Gastrocnemius medialis (tissue), 4 donors: ENCODE measurements at regions not wholly inside any gene's neighbourhood (a gene's known extent, or its start where the extent isn't known, plus 50 kb on each side); places are given as distances from the start of the nearest gene placed in this dataset.

Experiments
- ATAC-seq, 2 donors: fragments of 150-250 bp; one replicate each; pipeline ENCODE4 v1.9.1; 2016
- DNase-seq, 2 donors: peaks; one replicate each; pipeline ENCODE4 v3.0.0-alpha.2; 2019
- H3K27ac ChIP-seq, 4 donors: fragments of 200-600 bp; sonication (generic); 1 replicate in 1 of 4; 2 replicates in 3 of 4; pipeline ENCODE4 v1.5.1; 2016 to 2018; ENCODE audit warnings: mild to moderate bottlenecking in 2 of 4, moderate library complexity in 1 of 4
- H3K27me3 ChIP-seq, 3 donors: fragments of 200-600 bp; sonication (generic) in 2 of 3; 1 replicate in 1 of 3; 2 replicates in 2 of 3; pipeline versions ENCODE4 v1.5.1 to v1.6.0; 2016 to 2019; ENCODE audit warnings: mild to moderate bottlenecking in 1 of 3, moderate library complexity in 1 of 3
- H3K36me3 ChIP-seq, 2 donors: fragments of 200-600 bp; sonication (generic) in 1 of 2; one replicate each; pipeline ENCODE4 v1.5.1; 2017 to 2018
- H3K4me1 ChIP-seq, 2 donors: fragments of 200-600 bp; sonication (generic) in 1 of 2; one replicate each; pipeline ENCODE4 v1.5.1; 2016 to 2017; ENCODE audit warnings: mild to moderate bottlenecking in 2 of 2
- H3K4me3 ChIP-seq, 4 donors: fragments of 200-600 bp; sonication (generic) in 3 of 4; 1 replicate in 1 of 4; 2 replicates in 3 of 4; pipeline ENCODE4 v1.5.1; 2016 to 2019; ENCODE audit warnings: mild to moderate bottlenecking in 2 of 4
- H3K9me3 ChIP-seq, 3 donors: fragments of 200-600 bp; sonication (generic) in 2 of 3; 1 replicate in 1 of 3; 2 replicates in 2 of 3; pipeline ENCODE4 v1.5.1; 2016 to 2019
- POLR2A ChIP-seq, 2 donors: fragments of 450-650 bp; IDR thresholded peaks; one replicate each; pipeline ENCODE4 v1.6.1; 2017; ENCODE audit warnings: antibody characterized with exemption in 2 of 2, mild to moderate bottlenecking in 2 of 2, moderate library complexity in 2 of 2
- in situ Hi-C, 4 donors: fragments of 200-750 bp; cut with MboI; loops; one replicate each; pipeline versions ENCODE4 v1.15.0 to v1.8.0; 2017; ENCODE audit warnings: low sequenced_read_pairs in 4 of 4
- intact Hi-C: fragments of 100-400 bp; cut with DNase I; formaldehyde crosslinking; loops from one replicate; pipeline ENCODE4 v1.15.1; 2023; ENCODE audit warnings: low total_unique reads
- TF ChIP-seq, protein P1 (sequence below), 5 experiments: fragments of 450-650 bp in 3 of 5; fragments of 200-600 bp in 2 of 5; sonication (generic) in 2 of 5; IDR thresholded peaks in 4 of 5; conservative IDR thresholded peaks in 1 of 5; 1 replicate in 4 of 5; 2 replicates in 1 of 5; pipeline ENCODE4 v1.5.1; 2016 to 2019; ENCODE audit warnings: antibody characterized with exemption in 5 of 5, mild to moderate bottlenecking in 3 of 5, moderate library complexity in 3 of 5

DNA sequence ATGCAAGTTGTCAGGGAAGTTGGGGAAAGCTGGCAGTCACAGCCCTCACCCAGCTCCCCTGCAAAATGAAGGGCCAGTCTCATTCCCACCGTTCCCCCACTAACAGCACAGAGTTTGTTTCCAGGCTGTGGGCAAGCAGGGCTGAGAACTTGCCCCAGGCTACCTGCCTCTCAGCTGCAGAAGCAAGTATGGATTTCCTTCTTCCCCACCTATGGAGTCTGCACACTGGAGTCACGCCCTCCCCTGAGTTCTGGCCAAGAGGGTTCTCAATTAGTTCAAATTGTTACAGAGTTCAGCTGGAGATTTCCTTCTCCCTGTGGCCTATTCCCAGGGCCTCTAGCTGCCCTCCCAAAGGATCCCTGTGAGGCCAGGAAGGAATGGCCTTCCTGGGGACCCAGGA is 90.1 kb upstream of the ATP11B start:
- TF ChIP-seq POLR2A (IDR thresholded peaks at IDR 0.05): no peak
- TF ChIP-seq, protein P1, sequence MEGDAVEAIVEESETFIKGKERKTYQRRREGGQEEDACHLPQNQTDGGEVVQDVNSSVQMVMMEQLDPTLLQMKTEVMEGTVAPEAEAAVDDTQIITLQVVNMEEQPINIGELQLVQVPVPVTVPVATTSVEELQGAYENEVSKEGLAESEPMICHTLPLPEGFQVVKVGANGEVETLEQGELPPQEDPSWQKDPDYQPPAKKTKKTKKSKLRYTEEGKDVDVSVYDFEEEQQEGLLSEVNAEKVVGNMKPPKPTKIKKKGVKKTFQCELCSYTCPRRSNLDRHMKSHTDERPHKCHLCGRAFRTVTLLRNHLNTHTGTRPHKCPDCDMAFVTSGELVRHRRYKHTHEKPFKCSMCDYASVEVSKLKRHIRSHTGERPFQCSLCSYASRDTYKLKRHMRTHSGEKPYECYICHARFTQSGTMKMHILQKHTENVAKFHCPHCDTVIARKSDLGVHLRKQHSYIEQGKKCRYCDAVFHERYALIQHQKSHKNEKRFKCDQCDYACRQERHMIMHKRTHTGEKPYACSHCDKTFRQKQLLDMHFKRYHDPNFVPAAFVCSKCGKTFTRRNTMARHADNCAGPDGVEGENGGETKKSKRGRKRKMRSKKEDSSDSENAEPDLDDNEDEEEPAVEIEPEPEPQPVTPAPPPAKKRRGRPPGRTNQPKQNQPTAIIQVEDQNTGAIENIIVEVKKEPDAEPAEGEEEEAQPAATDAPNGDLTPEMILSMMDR (IDR thresholded peaks at IDR 0.05 in 4 of 5, conservative IDR thresholded peaks at IDR 0.05 in 1 of 5): no peak
- no peaks in the 10 kb centered on the region for H3K36me3 ChIP-seq
- H3K4me1 ChIP-seq: no peaks in the 10 kb centered on the region
- no peak for DNase-seq
- H3K9me3 ChIP-seq: no peaks in the 10 kb centered on the region
- no peak overlapping the region for H3K27ac ChIP-seq
- no peaks in the 10 kb centered on the region for H3K27me3 ChIP-seq
- in situ Hi-C loops: loop anchor here in 1 of 4 donors (10.0 kb wide), 1 partner anchor 132 kb away; no protein-coding TSS in a partner anchor
- intact Hi-C loops: no loop called here
- ATAC-seq: no peak
- no peak overlapping the region for H3K4me3 ChIP-seq

DNA sequence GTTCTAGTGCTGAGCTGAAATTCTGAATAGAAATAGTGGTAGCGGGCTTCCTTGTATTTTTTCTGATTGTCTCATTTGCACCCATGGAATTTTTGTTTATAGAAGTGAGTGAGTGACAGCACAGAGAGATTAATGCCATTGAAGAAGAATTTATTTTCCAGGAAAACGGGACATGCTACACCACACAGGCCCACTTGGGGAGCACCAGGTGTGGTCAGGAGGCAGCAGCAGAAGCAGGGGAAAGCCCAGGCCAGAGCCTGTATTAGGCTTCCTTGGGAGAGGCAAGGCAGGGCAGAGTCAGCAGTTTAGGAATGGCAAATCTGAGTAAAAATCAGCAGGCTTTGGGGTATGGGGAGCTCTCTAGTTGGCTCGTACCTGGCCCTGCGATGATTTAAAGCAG is 88.4 kb upstream of the ATP11B start:
- no peak for ATAC-seq
- H3K9me3 ChIP-seq: no peaks in the 10 kb centered on the region
- TF ChIP-seq, protein P1 (IDR thresholded peaks at IDR 0.05 in 4 of 5, conservative IDR thresholded peaks at IDR 0.05 in 1 of 5): no peak
- no peak for TF ChIP-seq POLR2A (IDR thresholded peaks at IDR 0.05)

DNA sequence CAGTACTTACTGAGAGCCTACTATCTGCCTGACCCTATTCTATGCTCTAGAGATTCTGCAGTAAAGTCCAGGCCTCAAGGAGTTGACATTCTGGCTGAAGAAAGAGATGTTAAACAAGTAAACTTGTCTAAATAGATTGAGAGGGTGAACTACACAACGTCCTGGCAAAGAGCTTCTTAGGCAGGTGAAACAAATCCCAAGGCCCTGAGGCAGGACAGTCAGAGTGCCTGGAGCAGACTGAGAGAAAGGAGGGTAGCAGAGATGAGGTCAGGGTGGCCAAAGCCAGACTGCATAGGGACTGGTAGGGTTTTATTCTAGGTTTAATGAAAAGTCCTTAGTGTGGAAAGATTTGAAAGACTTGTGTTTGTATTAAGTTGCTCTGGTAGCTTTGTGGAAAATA is 84.5 kb upstream of the ATP11B start:
- in situ Hi-C loops: loop anchor here in 1 of 4 donors (10.0 kb wide), 1 partner anchor 126 kb away; no protein-coding TSS in a partner anchor

More for the DNA sequence above, 88.4 kb upstream of the ATP11B start:
- Histone ChIP-seq H3K4me1 (no peaks in the 10 kb centered on the region), H3K4me3 (no peak overlapping the region), H3K27ac (no peak overlapping the region), H3K27me3 (no peaks in the 10 kb centered on the region), H3K36me3 (no peaks in the 10 kb centered on the region)
- intact Hi-C loops: no loop called here
- in situ Hi-C loops: loop anchor here in 1 of 4 donors (10.0 kb wide), 1 partner anchor 130 kb away; no protein-coding TSS in a partner anchor
- no peak for DNase-seq

DNA sequence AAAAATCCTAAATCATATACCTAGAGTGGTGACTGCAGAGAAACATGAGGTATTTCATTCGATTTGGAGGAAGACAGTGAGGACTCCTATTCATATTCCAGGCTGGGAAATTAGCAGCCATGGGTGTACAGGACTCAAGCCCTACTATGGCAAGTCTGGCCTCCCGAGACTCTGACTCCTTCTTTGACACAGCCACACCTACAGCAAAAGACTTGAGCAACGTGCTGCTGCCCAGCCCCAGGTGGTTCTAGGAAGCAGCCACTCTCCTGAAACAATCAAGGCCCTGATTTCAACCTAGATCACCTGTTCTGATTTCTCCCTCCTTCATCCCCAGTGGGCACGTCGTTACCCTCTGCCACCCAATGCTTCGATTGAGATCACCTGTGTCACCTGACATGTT is 84.0 kb upstream of the ATP11B start:
- no peak for ATAC-seq
- H3K27me3 ChIP-seq: no peaks in the 10 kb centered on the region
- H3K4me1 ChIP-seq: no peaks in the 10 kb centered on the region
- in situ Hi-C loops (loop anchor here in 1 of 4 donors (10.0 kb wide), 1 partner anchor 125 kb away; no protein-coding TSS in a partner anchor), intact Hi-C loops (no loop called here)
- no peak overlapping the region for H3K27ac ChIP-seq
- DNase-seq: no peak
- no peaks in the 10 kb centered on the region for H3K36me3 ChIP-seq
- TF ChIP-seq, protein P1 (IDR thresholded peaks at IDR 0.05 in 4 of 5, conservative IDR thresholded peaks at IDR 0.05 in 1 of 5): no peak
- TF ChIP-seq POLR2A (IDR thresholded peaks at IDR 0.05): no peak
- no peak overlapping the region for H3K4me3 ChIP-seq
- no peaks in the 10 kb centered on the region for H3K9me3 ChIP-seq

More for the DNA sequence above, 84.5 kb upstream of the ATP11B start:
- Histone ChIP-seq H3K36me3 (no peaks in the 10 kb centered on the region), H3K27me3 (no peaks in the 10 kb centered on the region), H3K27ac (no peak overlapping the region), H3K4me1 (no peaks in the 10 kb centered on the region), H3K9me3 (no peaks in the 10 kb centered on the region), H3K4me3 (no peak overlapping the region)
- no peak for TF ChIP-seq POLR2A (IDR thresholded peaks at IDR 0.05)
- TF ChIP-seq, protein P1 (IDR thresholded peaks at IDR 0.05 in 4 of 5, conservative IDR thresholded peaks at IDR 0.05 in 1 of 5): no peak
- no peak for DNase-seq
- intact Hi-C loops: no loop called here
- ATAC-seq: no peak
